BLaER1 (cell line): ENCODE measurements at regions not wholly inside any gene's neighbourhood (a gene's known extent, or its start where the extent isn't known, plus 50 kb on each side); places are given as distances from the start of the nearest gene placed in this dataset.

ENCODE experiments used
- H3K27ac ChIP-seq: shearing (Covaris generic); formaldehyde crosslinking; 2 replicates; pipeline ENCODE4 v1.8.1; 2022
- H3K27me3 ChIP-seq: shearing (Covaris generic); formaldehyde crosslinking; 2 replicates; pipeline ENCODE4 v1.8.1; 2022
- H3K36me3 ChIP-seq: shearing (Covaris generic); formaldehyde crosslinking; 2 replicates; pipeline ENCODE4 v1.8.1; 2022
- H3K4me1 ChIP-seq: shearing (Covaris generic); formaldehyde crosslinking; 2 replicates; pipeline ENCODE4 v1.8.1; 2022
- H3K4me2 ChIP-seq: shearing (Covaris generic); formaldehyde crosslinking; 2 replicates; pipeline ENCODE4 v1.8.1; 2022
- H3K4me3 ChIP-seq: shearing (Covaris generic); formaldehyde crosslinking; 2 replicates; pipeline ENCODE4 v1.8.1; 2022
- H3K9ac ChIP-seq: shearing (Covaris generic); formaldehyde crosslinking; 2 replicates; pipeline ENCODE4 v1.8.1; 2022
- H3K9me3 ChIP-seq: shearing (Covaris generic); formaldehyde crosslinking; 2 replicates; pipeline ENCODE4 v1.8.1; 2022
- H4K20me1 ChIP-seq: shearing (Covaris generic); formaldehyde crosslinking; 2 replicates; pipeline ENCODE4 v1.8.1; 2022
- Cebpa-rat ChIP-seq: shearing (Covaris generic); IDR thresholded peaks from 2 replicates; pipeline ENCODE4 v1.8.1; 2022

- no peak overlapping the region for H3K4me2 ChIP-seq
- H3K4me1 ChIP-seq, result no peaks in the 10 kb centered on the region
- no peaks in the 10 kb centered on the region for H3K36me3 ChIP-seq
- H3K27ac ChIP-seq, result no peak overlapping the region
- no peaks in the 10 kb centered on the region for H3K9me3 ChIP-seq
- TF ChIP-seq Cebpa-rat, result no peak
- no peak overlapping the region for H3K4me3 ChIP-seq
- H4K20me1 ChIP-seq, result no peaks in the 10 kb centered on the region
- H3K27me3 ChIP-seq, result no peaks in the 10 kb centered on the region
- no peak overlapping the region for H3K9ac ChIP-seq
Measured at GRCh38 chr6:9487128-9487527, 927.7 kb downstream of the TFAP2A start.

GRCh38 chr6:9485992-9486391 lies 928.9 kb downstream of the TFAP2A start:
- no peaks in the 10 kb centered on the region for H3K36me3 ChIP-seq
- H3K4me3 ChIP-seq, result no peak overlapping the region
- H3K27ac ChIP-seq, result no peak overlapping the region
- H3K9me3 ChIP-seq, result no peaks in the 10 kb centered on the region
- no peaks in the 10 kb centered on the region for H3K4me1 ChIP-seq
- no peak overlapping the region for H3K9ac ChIP-seq
- no peak for TF ChIP-seq Cebpa-rat
- H4K20me1 ChIP-seq, result no peaks in the 10 kb centered on the region
- H3K27me3 ChIP-seq, result no peaks in the 10 kb centered on the region
- H3K4me2 ChIP-seq, result no peak overlapping the region

- Histone ChIP-seq H4K20me1 (no peaks in the 10 kb centered on the region), H3K4me3 (no peak overlapping the region), H3K27me3 (no peaks in the 10 kb centered on the region), H3K4me1 (no peaks in the 10 kb centered on the region), H3K9me3 (no peaks in the 10 kb centered on the region), H3K27ac (no peak overlapping the region), H3K36me3 (no peaks in the 10 kb centered on the region), H3K4me2 (no peak overlapping the region), H3K9ac (no peak overlapping the region)
- TF ChIP-seq Cebpa-rat, result no peak
Measured at GRCh38 chr6:9484686-9485085, 930.2 kb downstream of the TFAP2A start.

- Histone ChIP-seq H3K4me2 (no peak overlapping the region), H3K27ac (no peak overlapping the region), H3K9ac (no peak overlapping the region), H4K20me1 (no peaks in the 10 kb centered on the region), H3K27me3 (no peaks in the 10 kb centered on the region), H3K4me1 (no peaks in the 10 kb centered on the region), H3K36me3 (no peaks in the 10 kb centered on the region), H3K9me3 (no peaks in the 10 kb centered on the region), H3K4me3 (no peak overlapping the region)
- TF ChIP-seq Cebpa-rat, result no peak
Measured at GRCh38 chr6:9484091-9484490, 930.8 kb downstream of the TFAP2A start.

GRCh38 chr6:9482030-9482738 lies 932.7 kb downstream of the TFAP2A start:
- Histone ChIP-seq H3K9me3 (no peaks in the 10 kb centered on the region), H3K4me2 (no peak overlapping the region), H3K36me3 (no peaks in the 10 kb centered on the region), H3K4me3 (no peak overlapping the region), H3K27ac (no peak overlapping the region), H3K27me3 (no peaks in the 10 kb centered on the region), H3K4me1 (no peaks in the 10 kb centered on the region), H4K20me1 (no peaks in the 10 kb centered on the region), H3K9ac (no peak overlapping the region)
- TF ChIP-seq Cebpa-rat, result no peak

- Histone ChIP-seq H3K4me3 (no peak overlapping the region), H3K4me2 (no peak overlapping the region), H3K9me3 (no peaks in the 10 kb centered on the region), H3K36me3 (no peaks in the 10 kb centered on the region), H4K20me1 (no peaks in the 10 kb centered on the region), H3K4me1 (no peaks in the 10 kb centered on the region), H3K27ac (no peak overlapping the region), H3K27me3 (no peaks in the 10 kb centered on the region), H3K9ac (no peak overlapping the region)
- no peak for TF ChIP-seq Cebpa-rat
Measured at GRCh38 chr6:9481292-9482029, 933.4 kb downstream of the TFAP2A start.

- Histone ChIP-seq H3K4me2 (no peak overlapping the region), H3K4me1 (no peaks in the 10 kb centered on the region), H3K36me3 (no peaks in the 10 kb centered on the region), H4K20me1 (no peaks in the 10 kb centered on the region), H3K9me3 (no peaks in the 10 kb centered on the region), H3K27ac (no peak overlapping the region), H3K4me3 (no peak overlapping the region), H3K27me3 (no peaks in the 10 kb centered on the region), H3K9ac (no peak overlapping the region)
- no peak for TF ChIP-seq Cebpa-rat
Measured at GRCh38 chr6:9468277-9468676, 946.6 kb downstream of the TFAP2A start.

GRCh38 chr6:9467741-9468140 lies 947.1 kb downstream of the TFAP2A start:
- no peaks in the 10 kb centered on the region for H3K36me3 ChIP-seq
- H3K27ac ChIP-seq, result no peak overlapping the region
- no peak overlapping the region for H3K4me3 ChIP-seq
- no peaks in the 10 kb centered on the region for H4K20me1 ChIP-seq
- no peak for TF ChIP-seq Cebpa-rat
- H3K9me3 ChIP-seq, result no peaks in the 10 kb centered on the region
- H3K4me1 ChIP-seq, result no peaks in the 10 kb centered on the region
- H3K27me3 ChIP-seq, result no peaks in the 10 kb centered on the region
- H3K4me2 ChIP-seq, result no peak overlapping the region
- no peak overlapping the region for H3K9ac ChIP-seq

GRCh38 chr6:9464583-9464982 lies 950.3 kb downstream of the TFAP2A start:
- Histone ChIP-seq H3K9ac (no peak overlapping the region), H3K27ac (no peak overlapping the region), H3K27me3 (no peaks in the 10 kb centered on the region), H3K4me1 (no peaks in the 10 kb centered on the region), H3K4me3 (no peak overlapping the region), H3K9me3 (no peaks in the 10 kb centered on the region), H4K20me1 (no peaks in the 10 kb centered on the region), H3K36me3 (no peaks in the 10 kb centered on the region), H3K4me2 (no peak overlapping the region)
- no peak for TF ChIP-seq Cebpa-rat

GRCh38 chr6:9463311-9463710 lies 951.6 kb downstream of the TFAP2A start:
- no peaks in the 10 kb centered on the region for H3K9me3 ChIP-seq
- H3K27ac ChIP-seq, result no peak overlapping the region
- no peaks in the 10 kb centered on the region for H4K20me1 ChIP-seq
- no peak overlapping the region for H3K9ac ChIP-seq
- H3K4me1 ChIP-seq, result no peaks in the 10 kb centered on the region
- no peak overlapping the region for H3K4me2 ChIP-seq
- H3K27me3 ChIP-seq, result no peaks in the 10 kb centered on the region
- no peak overlapping the region for H3K4me3 ChIP-seq
- TF ChIP-seq Cebpa-rat, result no peak
- H3K36me3 ChIP-seq, result no peaks in the 10 kb centered on the region
